HepG2 (cell line): ENCODE measurements at regions not wholly inside any gene's neighbourhood (a gene's known extent, or its start where the extent isn't known, plus 50 kb on each side); places are given as distances from the start of the nearest gene placed in this dataset.

Source experiments
- ATAC-seq: fragments of 200-7000 bp; cut with Tn5 transposase; 3 replicates; pipeline ENCODE4 v1.9.1; 2020; ENCODE audit warnings: mild to moderate bottlenecking, moderate library complexity
- BruUV-seq: library from RNA; stranded (reverse); fragments of 400-500 nt; replicated peaks from 2 replicates; lab custom pipeline; 2021; lab: Mats Ljungman, UMichigan
- CTCF ChIA-PET: fragments of 300-600 bp; formaldehyde crosslinking; extraction: SDS; loops from one replicate; lab custom pipeline; 2021; ENCODE audit warnings: low total read pairs, inconsistent platforms, low intra/inter-chr PET ratio; lab: Yijun Ruan, JAX
- POLR2A ChIA-PET: fragments of 350-600 bp; sonication (Branson Sonifier 250); formaldehyde crosslinking; loops from one replicate; lab custom pipeline; 2020; ENCODE audit warnings: antibody characterized with exemption, inconsistent platforms; lab: Yijun Ruan, JAX
- DNase-seq: peaks from one replicate; pipeline ENCODE4 v3.0.0-alpha.2; 2015; ENCODE audit warnings: low spot score
- FAIRE-seq: peaks from 3 replicates; lab custom pipeline; 2011; peaks lifted over from hg19 to GRCh38; lab: Jason Lieb, UNC
- H2AFZ ChIP-seq: one replicate; pipeline ENCODE4 v1.6.1; 2011; ENCODE audit warnings: low read length, inconsistent platforms
- H3K27ac ChIP-seq: fragments of 300-600 bp; 3 replicates; pipeline ENCODE4 v1.8.0; 2011; ENCODE audit warnings: mixed run types, mild to moderate bottlenecking, mixed read lengths, low read length, inconsistent platforms; ENCODE audit not compliant: insufficient read depth; ENCODE audit errors: extremely low read length
- H3K27me3 ChIP-seq, 2 experiments: fragments of 200-600 bp in 1 of 2; 2 replicates in 1 of 2; 3 replicates in 1 of 2; pipeline versions ENCODE4 v1.6.0 to v1.8.0; 2011; ENCODE audit warnings: low read length in 2 of 2, mild to moderate bottlenecking in 2 of 2, moderate library complexity in 2 of 2, inconsistent platforms in 1 of 2; ENCODE audit not compliant: insufficient read depth in 2 of 2, control insufficient read depth in 1 of 2
- H3K36me3 ChIP-seq, 2 experiments: fragments of 200-600 bp in 1 of 2; replicated peaks in 1 of 2; 2 replicates in 1 of 2; 3 replicates in 1 of 2; pipeline versions ENCODE4 v1.5.1 to v1.8.0; 2011; ENCODE audit warnings: low read length in 2 of 2, inconsistent platforms in 1 of 2; ENCODE audit not compliant: insufficient read depth in 2 of 2, control insufficient read depth in 1 of 2
- H3K4me1 ChIP-seq: 2 replicates; pipeline ENCODE4 v1.5.1; 2012; ENCODE audit warnings: low read length, inconsistent platforms; ENCODE audit not compliant: insufficient read depth
- H3K4me2 ChIP-seq: 2 replicates; pipeline ENCODE4 v1.6.0; 2011; ENCODE audit warnings: low read depth, low read length, inconsistent platforms
- H3K4me3 ChIP-seq, 3 experiments: fragments of 200-600 bp in 1 of 3; sonication (generic), shearing (Covaris generic) in 1 of 3; replicated peaks in 1 of 3; 2 replicates each; pipeline ENCODE4 v1.5.1; 2011 to 2016; ENCODE audit warnings: low read length in 3 of 3, inconsistent platforms in 2 of 3, low read depth in 2 of 3, mild to moderate bottlenecking in 2 of 3, control low read depth in 1 of 3, mixed read lengths in 1 of 3; ENCODE audit not compliant: insufficient read depth in 1 of 3
- H3K79me2 ChIP-seq: one replicate; pipeline ENCODE4 v1.6.1; 2011; ENCODE audit warnings: low read length, inconsistent platforms; ENCODE audit not compliant: insufficient read depth
- H3K9ac ChIP-seq: 2 replicates; pipeline ENCODE4 v1.6.0; 2011; ENCODE audit warnings: mild to moderate bottlenecking, low read depth, low read length, inconsistent platforms; ENCODE audit not compliant: insufficient read depth
- H3K9me3 ChIP-seq: 2 replicates; pipeline ENCODE4 v1.5.1; 2012; ENCODE audit warnings: mild to moderate bottlenecking, low read length
- H4K20me1 ChIP-seq: 2 replicates; pipeline ENCODE4 v1.6.0; 2011; ENCODE audit warnings: inconsistent platforms, mild to moderate bottlenecking, low read length, moderate library complexity; ENCODE audit not compliant: insufficient read depth
- HDAC6 ChIP-seq: fragments of 200-600 bp; sonication (generic); IDR thresholded peaks from 2 replicates; pipeline ENCODE4 v1.7.0; 2017; ENCODE audit warnings: mild to moderate bottlenecking, antibody characterized with exemption, low read length, low read depth
- SKI ChIP-seq: fragments of 450-650 bp; IDR thresholded peaks from one replicate; pipeline ENCODE4 v1.6.1; 2018; ENCODE audit warnings: mild to moderate bottlenecking; ENCODE audit not compliant: partially characterized antibody
- ZMYM4 ChIP-seq: sonication (generic); formaldehyde crosslinking; IDR thresholded peaks from 2 replicates; pipeline ENCODE4 v1.8.1; 2023; ENCODE audit warnings: mild to moderate bottlenecking, missing genetic modification reagents
- ZNF224 ChIP-seq: sonication (generic); formaldehyde crosslinking; IDR thresholded peaks from 2 replicates; pipeline ENCODE4 v1.5.0; 2020; ENCODE audit warnings: mild to moderate bottlenecking, missing genetic modification reagents
- ZNF510 ChIP-seq: sonication (generic); formaldehyde crosslinking; IDR thresholded peaks from 2 replicates; pipeline ENCODE4 v1.4.0; 2020; ENCODE audit warnings: low read depth, mild to moderate bottlenecking, missing genetic modification reagents
- ZNF773 ChIP-seq: sonication (generic); formaldehyde crosslinking; IDR thresholded peaks from 2 replicates; pipeline ENCODE4 v1.4.0; 2020; ENCODE audit warnings: missing genetic modification reagents, borderline replicate concordance
- WGBS: methylation state at CpG from one replicate; pipeline ENCODE4 v1.1.6; 2017; ENCODE audit warnings: low lambda C conversion rate; 5-methylcytosine and 5-hydroxymethylcytosine counted together
- in situ Hi-C: cut with HindIII; loops from 2 replicates; pipeline ENCODE4 v1.10.0; 2017; ENCODE audit warnings: low pct_unique_long_range_greater_than_20kb; ENCODE audit not compliant: extremely low pct_ligation_motif_present
- intact Hi-C: fragments of 100-400 bp; cut with micrococcal nuclease; formaldehyde crosslinking; loops from one replicate; pipeline ENCODE4 v1.10.0; 2022; ENCODE audit not compliant: unreplicated experiment
- TF ChIP-seq, protein P1 (sequence below): IDR thresholded peaks from 2 replicates; pipeline ENCODE4 v1.6.1; 2016; ENCODE audit warnings: low read depth, control low read depth
- TF ChIP-seq, protein P2 (sequence below): sonication (generic); formaldehyde crosslinking; IDR thresholded peaks from 2 replicates; pipeline ENCODE4 v1.4.0; 2020; ENCODE audit warnings: missing genetic modification reagents
- TF ChIP-seq, protein P3 (sequence below): sonication (generic); formaldehyde crosslinking; IDR thresholded peaks from 2 replicates; pipeline ENCODE4 v1.4.0; 2020; ENCODE audit warnings: mild to moderate bottlenecking, missing genetic modification reagents
- TF ChIP-seq, protein P4 (sequence below): sonication (generic); formaldehyde crosslinking; IDR thresholded peaks from 2 replicates; pipeline ENCODE4 v1.8.0; 2022; ENCODE audit warnings: low read depth, missing genetic modification reagents

DNA sequence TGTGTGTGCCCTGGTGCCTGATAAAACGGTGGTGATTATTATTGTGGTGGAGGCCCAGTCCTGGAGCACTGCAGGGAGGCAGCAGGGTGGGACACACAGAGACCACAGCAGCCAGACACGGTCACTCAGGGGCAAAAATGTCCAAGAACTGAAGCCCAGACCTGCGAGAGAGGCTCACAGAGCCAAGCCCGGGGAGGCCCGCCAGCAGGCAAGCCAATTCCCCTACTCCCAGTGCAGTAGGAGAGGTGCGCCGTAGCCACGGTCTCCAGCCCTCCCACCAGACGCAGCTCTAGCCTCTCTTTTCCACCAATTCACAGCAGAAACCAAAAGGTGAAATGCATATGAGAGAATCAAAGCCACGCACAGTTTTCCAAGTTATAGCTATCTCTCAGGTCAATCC, 179.4 kb upstream of the TAB2 start:
- Histone ChIP-seq H3K36me3 (no peaks in the 10 kb centered on the region), H3K4me3 (no peak overlapping the region), H3K9me3 (no peaks in the 10 kb centered on the region), H3K4me2 (no peak overlapping the region), H3K27me3 (peaks cover 0 to 13% of the 10 kb centered on the region in 2 experiments; a peak in 3 of 5 replicates), H4K20me1 (no peaks in the 10 kb centered on the region), H3K4me1 (peaks cover 11% of the 10 kb centered on the region; the same call in 1 of the 2 replicates), H3K9ac (no peak overlapping the region), H3K79me2 (no peaks in the 10 kb centered on the region), H2AFZ (no peak overlapping the region), H3K27ac (no peak overlapping the region)
- WGBS: 62% methylated on average over 8 of the region's 10 CpGs
- in situ Hi-C loops (no loop called here), intact Hi-C loops (no loop called here)
- POLR2A ChIA-PET: no interaction called here
- CTCF ChIA-PET: no interaction called here
- FAIRE-seq (no peak), ATAC-seq (no peak), DNase-seq (no peak)
- no TSS peak for BruUV-seq
- TF ChIP-seq, protein P1, sequence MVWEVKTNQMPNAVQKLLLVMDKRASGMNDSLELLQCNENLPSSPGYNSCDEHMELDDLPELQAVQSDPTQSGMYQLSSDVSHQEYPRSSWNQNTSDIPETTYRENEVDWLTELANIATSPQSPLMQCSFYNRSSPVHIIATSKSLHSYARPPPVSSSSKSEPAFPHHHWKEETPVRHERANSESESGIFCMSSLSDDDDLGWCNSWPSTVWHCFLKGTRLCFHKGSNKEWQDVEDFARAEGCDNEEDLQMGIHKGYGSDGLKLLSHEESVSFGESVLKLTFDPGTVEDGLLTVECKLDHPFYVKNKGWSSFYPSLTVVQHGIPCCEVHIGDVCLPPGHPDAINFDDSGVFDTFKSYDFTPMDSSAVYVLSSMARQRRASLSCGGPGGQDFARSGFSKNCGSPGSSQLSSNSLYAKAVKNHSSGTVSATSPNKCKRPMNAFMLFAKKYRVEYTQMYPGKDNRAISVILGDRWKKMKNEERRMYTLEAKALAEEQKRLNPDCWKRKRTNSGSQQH: no peak
- no peak for TF ChIP-seq ZMYM4 (CRISPR knock-in tag)
- TF ChIP-seq ZNF224 (CRISPR knock-in tag): no peak
- no peak for TF ChIP-seq ZNF773 (CRISPR knock-in tag)
- no peak for TF ChIP-seq ZNF510 (CRISPR knock-in tag)
- no peak for TF ChIP-seq SKI
- TF ChIP-seq, protein P2, sequence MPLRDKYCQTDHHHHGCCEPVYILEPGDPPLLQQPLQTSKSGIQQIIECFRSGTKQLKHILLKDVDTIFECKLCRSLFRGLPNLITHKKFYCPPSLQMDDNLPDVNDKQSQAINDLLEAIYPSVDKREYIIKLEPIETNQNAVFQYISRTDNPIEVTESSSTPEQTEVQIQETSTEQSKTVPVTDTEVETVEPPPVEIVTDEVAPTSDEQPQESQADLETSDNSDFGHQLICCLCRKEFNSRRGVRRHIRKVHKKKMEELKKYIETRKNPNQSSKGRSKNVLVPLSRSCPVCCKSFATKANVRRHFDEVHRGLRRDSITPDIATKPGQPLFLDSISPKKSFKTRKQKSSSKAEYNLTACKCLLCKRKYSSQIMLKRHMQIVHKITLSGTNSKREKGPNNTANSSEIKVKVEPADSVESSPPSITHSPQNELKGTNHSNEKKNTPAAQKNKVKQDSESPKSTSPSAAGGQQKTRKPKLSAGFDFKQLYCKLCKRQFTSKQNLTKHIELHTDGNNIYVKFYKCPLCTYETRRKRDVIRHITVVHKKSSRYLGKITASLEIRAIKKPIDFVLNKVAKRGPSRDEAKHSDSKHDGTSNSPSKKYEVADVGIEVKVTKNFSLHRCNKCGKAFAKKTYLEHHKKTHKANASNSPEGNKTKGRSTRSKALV (CRISPR knock-in tag): no peak
- TF ChIP-seq, protein P3, sequence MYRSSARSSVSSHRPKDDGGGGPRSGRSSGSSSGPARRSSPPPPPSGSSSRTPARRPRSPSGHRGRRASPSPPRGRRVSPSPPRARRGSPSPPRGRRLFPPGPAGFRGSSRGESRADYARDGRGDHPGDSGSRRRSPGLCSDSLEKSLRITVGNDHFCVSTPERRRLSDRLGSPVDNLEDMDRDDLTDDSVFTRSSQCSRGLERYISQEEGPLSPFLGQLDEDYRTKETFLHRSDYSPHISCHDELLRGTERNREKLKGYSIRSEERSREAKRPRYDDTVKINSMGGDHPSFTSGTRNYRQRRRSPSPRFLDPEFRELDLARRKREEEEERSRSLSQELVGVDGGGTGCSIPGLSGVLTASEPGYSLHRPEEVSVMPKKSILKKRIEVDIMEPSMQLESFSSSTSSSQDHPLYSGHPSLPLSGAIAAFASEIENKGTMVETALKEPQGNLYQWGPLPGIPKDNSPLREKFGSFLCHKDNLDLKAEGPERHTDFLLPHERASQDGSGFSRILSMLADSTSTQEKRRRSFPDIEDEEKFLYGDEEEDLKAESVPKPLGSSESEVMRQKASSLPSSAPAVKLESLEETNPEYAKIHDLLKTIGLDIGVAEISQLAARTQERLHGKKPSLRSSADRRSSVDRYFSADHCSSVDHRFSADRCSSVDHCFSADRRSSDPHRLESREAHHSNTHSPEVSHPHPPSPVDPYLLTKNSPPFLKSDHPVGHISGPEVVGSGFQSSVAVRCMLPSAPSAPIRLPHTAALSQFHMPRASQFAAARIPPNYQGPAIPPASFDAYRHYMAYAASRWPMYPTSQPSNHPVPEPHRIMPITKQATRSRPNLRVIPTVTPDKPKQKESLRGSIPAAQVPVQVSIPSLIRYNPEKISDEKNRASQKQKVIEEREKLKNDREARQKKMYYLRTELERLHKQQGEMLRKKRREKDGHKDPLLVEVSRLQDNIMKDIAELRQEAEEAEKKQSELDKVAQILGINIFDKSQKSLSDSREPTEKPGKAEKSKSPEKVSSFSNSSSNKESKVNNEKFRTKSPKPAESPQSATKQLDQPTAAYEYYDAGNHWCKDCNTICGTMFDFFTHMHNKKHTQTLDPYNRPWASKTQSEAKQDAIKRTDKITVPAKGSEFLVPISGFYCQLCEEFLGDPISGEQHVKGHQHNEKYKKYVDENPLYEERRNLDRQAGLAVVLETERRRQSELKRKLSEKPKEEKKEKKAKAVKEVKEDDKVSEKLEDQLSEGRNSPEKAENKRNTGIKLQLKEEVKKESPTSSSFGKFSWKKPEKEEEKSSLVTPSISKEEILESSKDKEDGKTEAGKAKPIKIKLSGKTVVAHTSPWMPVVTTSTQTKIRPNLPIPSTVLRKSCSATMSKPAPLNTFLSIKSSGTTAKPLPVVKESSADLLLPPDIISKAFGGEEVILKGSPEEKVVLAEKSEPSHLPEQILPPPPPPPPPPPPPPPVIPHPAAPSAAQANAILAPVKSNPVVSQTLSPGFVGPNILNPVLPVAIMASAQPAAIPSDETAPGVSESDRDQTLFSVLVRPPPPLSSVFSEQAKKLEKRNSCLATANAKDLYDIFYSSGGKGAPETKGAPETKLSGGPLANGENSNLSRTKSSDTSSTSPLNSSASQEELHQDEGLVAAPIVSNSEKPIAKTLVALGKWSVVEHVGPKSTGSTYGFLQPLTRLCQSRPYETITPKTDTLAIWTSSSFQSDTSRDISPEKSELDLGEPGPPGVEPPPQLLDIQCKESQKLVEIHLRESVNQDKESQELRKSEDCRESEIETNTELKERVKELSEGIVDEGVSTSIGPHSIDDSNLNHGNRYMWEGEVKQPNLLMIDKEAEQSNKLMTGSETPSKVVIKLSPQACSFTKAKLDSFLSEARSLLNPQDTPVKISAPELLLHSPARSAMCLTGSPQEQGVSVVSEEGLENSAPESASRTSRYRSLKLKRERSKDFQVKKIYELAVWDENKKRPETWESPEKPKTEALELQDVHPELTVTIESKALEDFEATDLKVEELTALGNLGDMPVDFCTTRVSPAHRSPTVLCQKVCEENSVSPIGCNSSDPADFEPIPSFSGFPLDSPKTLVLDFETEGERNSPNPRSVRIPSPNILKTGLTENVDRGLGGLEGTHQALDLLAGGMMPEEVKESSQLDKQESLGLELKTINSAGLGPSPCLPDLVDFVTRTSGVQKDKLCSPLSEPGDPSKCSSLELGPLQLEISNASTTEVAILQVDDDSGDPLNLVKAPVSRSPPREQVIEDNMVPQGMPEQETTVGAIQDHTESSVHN (CRISPR knock-in tag): no peak
- TF ChIP-seq HDAC6: no peak
- TF ChIP-seq, protein P4, sequence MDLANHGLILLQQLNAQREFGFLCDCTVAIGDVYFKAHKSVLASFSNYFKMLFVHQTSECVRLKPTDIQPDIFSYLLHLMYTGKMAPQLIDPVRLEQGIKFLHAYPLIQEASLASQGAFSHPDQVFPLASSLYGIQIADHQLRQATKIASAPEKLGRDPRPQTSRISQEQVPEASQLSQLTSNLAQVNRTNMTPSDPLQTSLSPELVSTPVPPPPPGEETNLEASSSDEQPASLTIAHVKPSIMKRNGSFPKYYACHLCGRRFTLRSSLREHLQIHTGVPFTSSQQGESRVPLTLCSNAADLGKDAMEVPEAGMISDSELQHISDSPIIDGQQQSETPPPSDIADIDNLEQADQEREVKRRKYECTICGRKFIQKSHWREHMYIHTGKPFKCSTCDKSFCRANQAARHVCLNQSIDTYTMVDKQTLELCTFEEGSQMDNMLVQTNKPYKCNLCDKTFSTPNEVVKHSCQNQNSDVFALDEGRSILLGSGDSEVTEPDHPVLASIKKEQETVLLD (CRISPR knock-in tag): no peak
